KMS-11 (cell line): ENCODE measurements at regions not wholly inside any gene's neighbourhood (a gene's known extent, or its start where the extent isn't known, plus 50 kb on each side); places are given as distances from the start of the nearest gene placed in this dataset.
"Not testable (repeated sequence)": the region's sequence is repeated elsewhere in the genome, so short reads cannot be mapped to it uniquely, and the experiment has no call there.

Experiments
- H2AFZ ChIP-seq: fragments of 200-600 bp; sonication (generic); 2 replicates; pipeline ENCODE4 v1.6.1; 2016; ENCODE audit warnings: antibody characterized with exemption, mixed run types, low read depth
- H3K27ac ChIP-seq: fragments of 200-600 bp; sonication (generic); 2 replicates; pipeline ENCODE4 v1.6.1; 2016; ENCODE audit warnings: mild to moderate bottlenecking, mixed run types
- H3K27me3 ChIP-seq: fragments of 200-600 bp; sonication (generic); 2 replicates; pipeline ENCODE4 v1.6.1; 2017; ENCODE audit warnings: mild to moderate bottlenecking, low read depth, mixed run types, moderate library complexity; ENCODE audit not compliant: insufficient read depth
- H3K36me3 ChIP-seq: fragments of 200-600 bp; sonication (generic); 2 replicates; pipeline ENCODE4 v1.6.1; 2017; ENCODE audit warnings: mild to moderate bottlenecking, mixed run types; ENCODE audit not compliant: insufficient read depth
- H3K4me1 ChIP-seq: fragments of 200-600 bp; sonication (generic); 2 replicates; pipeline ENCODE4 v1.6.1; 2016; ENCODE audit warnings: mild to moderate bottlenecking, low read depth, mixed run types; ENCODE audit not compliant: poor library complexity, severe bottlenecking
- H3K4me2 ChIP-seq: fragments of 200-600 bp; sonication (generic); 2 replicates; pipeline ENCODE4 v1.7.0; 2016; ENCODE audit warnings: mild to moderate bottlenecking, mixed run types
- H3K4me3 ChIP-seq: fragments of 200-600 bp; sonication (generic); IDR thresholded peaks from 2 replicates; pipeline ENCODE4 v1.6.1; 2017; ENCODE audit warnings: low read depth, low read length, mixed read lengths; ENCODE audit not compliant: insufficient read depth
- H3K79me2 ChIP-seq: fragments of 200-600 bp; sonication (generic); 2 replicates; pipeline ENCODE4 v1.6.1; 2016; ENCODE audit warnings: low read depth, mixed run types; ENCODE audit not compliant: insufficient read depth
- H3K9ac ChIP-seq: fragments of 200-600 bp; sonication (generic); 2 replicates; pipeline ENCODE4 v1.6.1; 2016; ENCODE audit warnings: mild to moderate bottlenecking, mixed run types
- H4K20me1 ChIP-seq: fragments of 200-600 bp; sonication (generic); 2 replicates; pipeline ENCODE4 v1.6.1; 2016; ENCODE audit warnings: mild to moderate bottlenecking, mixed run types; ENCODE audit not compliant: insufficient read depth
- CTCF ChIP-seq: fragments of 200-600 bp; sonication (generic); conservative IDR thresholded peaks from 2 replicates; pipeline ENCODE4 v1.6.1; 2017; ENCODE audit warnings: low read depth, mild to moderate bottlenecking, antibody characterized with exemption, low read length, moderate library complexity, mixed read lengths

- no peak overlapping the region for H2AFZ ChIP-seq
- no peak overlapping the region for H3K27ac ChIP-seq
- no peaks in the 10 kb centered on the region for H3K36me3 ChIP-seq
- no peak for TF ChIP-seq CTCF
- no peaks in the 10 kb centered on the region for H4K20me1 ChIP-seq
- no peaks in the 10 kb centered on the region for H3K27me3 ChIP-seq
- no peaks in the 10 kb centered on the region for H3K4me1 ChIP-seq
- H3K9ac ChIP-seq: no peak overlapping the region
- no peaks in the 10 kb centered on the region for H3K79me2 ChIP-seq
- H3K4me2 ChIP-seq: no peak overlapping the region
- no peak overlapping the region for H3K4me3 ChIP-seq
Observed at GRCh38 chr13:52921194-52921593, 72.8 kb upstream of the PCDH8 start.

GRCh38 chr13:52916486-52916990, 68.1 kb upstream of the PCDH8 start:
- no peak for TF ChIP-seq CTCF

GRCh38 chr13:52911340-52911739, 62.9 kb upstream of the PCDH8 start:
- Histone ChIP-seq H3K27ac (no peak overlapping the region), H3K9ac (no peak overlapping the region), H3K36me3 (no peaks in the 10 kb centered on the region), H3K4me2 (no peak overlapping the region), H3K27me3 (no peaks in the 10 kb centered on the region), H2AFZ (no peak overlapping the region), H3K4me1 (no peaks in the 10 kb centered on the region), H4K20me1 (no peaks in the 10 kb centered on the region), H3K79me2 (no peaks in the 10 kb centered on the region), H3K4me3 (no peak overlapping the region)
- TF ChIP-seq CTCF: no peak

More at GRCh38 chr13:52916486-52916990, 68.1 kb upstream of the PCDH8 start:
- H4K20me1 ChIP-seq: no peaks in the 10 kb centered on the region
- H3K4me1 ChIP-seq: no peaks in the 10 kb centered on the region
- H3K79me2 ChIP-seq: no peaks in the 10 kb centered on the region
- H3K27me3 ChIP-seq: no peaks in the 10 kb centered on the region
- no peak overlapping the region for H3K27ac ChIP-seq
- H3K4me2 ChIP-seq: no peak overlapping the region
- no peak overlapping the region for H3K4me3 ChIP-seq
- H3K36me3 ChIP-seq: no peaks in the 10 kb centered on the region
- no peak overlapping the region for H3K9ac ChIP-seq
- H2AFZ ChIP-seq: no peak overlapping the region

GRCh38 chr13:52910318-52910717, 61.9 kb upstream of the PCDH8 start:
- not testable (repeated sequence) for H3K36me3 ChIP-seq, H3K79me2 ChIP-seq, H3K27ac ChIP-seq, H2AFZ ChIP-seq, H3K4me2 ChIP-seq, H3K27me3 ChIP-seq, H4K20me1 ChIP-seq, H3K4me3 ChIP-seq, H3K9ac ChIP-seq, H3K4me1 ChIP-seq

- H3K9ac ChIP-seq: no peak overlapping the region
- H3K27ac ChIP-seq: no peak overlapping the region
- no peaks in the 10 kb centered on the region for H4K20me1 ChIP-seq
- H3K4me2 ChIP-seq: no peak overlapping the region
- H3K79me2 ChIP-seq: no peaks in the 10 kb centered on the region
- H3K27me3 ChIP-seq: no peaks in the 10 kb centered on the region
- H3K4me1 ChIP-seq: no peaks in the 10 kb centered on the region
- H2AFZ ChIP-seq: no peak overlapping the region
- no peak for TF ChIP-seq CTCF
- H3K4me3 ChIP-seq: no peak overlapping the region
- no peaks in the 10 kb centered on the region for H3K36me3 ChIP-seq
Observed at GRCh38 chr13:52906122-52906903, 57.9 kb upstream of the PCDH8 start.
